ENCODE measurements at regions not wholly inside any gene's neighbourhood (a gene's known extent, or its start where the extent isn't known, plus 50 kb on each side); places are given as distances from the start of the nearest gene placed in this dataset.

- no peak for TF ChIP-seq CTCF (IDR thresholded peaks at IDR 0.05)
- no peak for TF ChIP-seq POLR2A (IDR thresholded peaks at IDR 0.05)
Measured at GRCh38 chrX:39614680-39614998, 483.1 kb downstream of the BCOR start.

Measured in uterus (tissue), 2 donors.